ENCODE measurements at regions not wholly inside any gene's neighbourhood (a gene's known extent, or its start where the extent isn't known, plus 50 kb on each side); places are given as distances from the start of the nearest gene placed in this dataset.

GRCh38 chr18:44079606-44080005, 601.1 kb upstream of the SETBP1 start:
- TF ChIP-seq, protein P1, sequence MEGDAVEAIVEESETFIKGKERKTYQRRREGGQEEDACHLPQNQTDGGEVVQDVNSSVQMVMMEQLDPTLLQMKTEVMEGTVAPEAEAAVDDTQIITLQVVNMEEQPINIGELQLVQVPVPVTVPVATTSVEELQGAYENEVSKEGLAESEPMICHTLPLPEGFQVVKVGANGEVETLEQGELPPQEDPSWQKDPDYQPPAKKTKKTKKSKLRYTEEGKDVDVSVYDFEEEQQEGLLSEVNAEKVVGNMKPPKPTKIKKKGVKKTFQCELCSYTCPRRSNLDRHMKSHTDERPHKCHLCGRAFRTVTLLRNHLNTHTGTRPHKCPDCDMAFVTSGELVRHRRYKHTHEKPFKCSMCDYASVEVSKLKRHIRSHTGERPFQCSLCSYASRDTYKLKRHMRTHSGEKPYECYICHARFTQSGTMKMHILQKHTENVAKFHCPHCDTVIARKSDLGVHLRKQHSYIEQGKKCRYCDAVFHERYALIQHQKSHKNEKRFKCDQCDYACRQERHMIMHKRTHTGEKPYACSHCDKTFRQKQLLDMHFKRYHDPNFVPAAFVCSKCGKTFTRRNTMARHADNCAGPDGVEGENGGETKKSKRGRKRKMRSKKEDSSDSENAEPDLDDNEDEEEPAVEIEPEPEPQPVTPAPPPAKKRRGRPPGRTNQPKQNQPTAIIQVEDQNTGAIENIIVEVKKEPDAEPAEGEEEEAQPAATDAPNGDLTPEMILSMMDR (IDR thresholded peaks at IDR 0.05): no peak
- no peak for TF ChIP-seq POLR2A (IDR thresholded peaks at IDR 0.05)

All from Peyer's patch (tissue), 4 donors.